SK-N-SH treated with all-trans-retinoic acid at 6 μM for 48 hours (cell line): ENCODE measurements at regions not wholly inside any gene's neighbourhood (a gene's known extent, or its start where the extent isn't known, plus 50 kb on each side); places are given as distances from the start of the nearest gene placed in this dataset.

Experiments
- ARNTL ChIP-seq: fragments of 450-650 bp; formaldehyde crosslinking; IDR thresholded peaks from 2 replicates; pipeline ENCODE4 v1.5.0; 2020; ENCODE audit warnings: low read depth, mild to moderate bottlenecking, moderate library complexity, borderline replicate concordance
- BACH2 ChIP-seq: fragments of 250-450 bp; sonication (Bioruptor Pico); IDR thresholded peaks from 2 replicates; pipeline ENCODE4 v1.9.0; 2021; ENCODE audit warnings: mild to moderate bottlenecking, borderline replicate concordance
- CREB5 ChIP-seq: fragments of 250-450 bp; sonication (Bioruptor Pico); IDR thresholded peaks from 2 replicates; pipeline ENCODE4 v1.5.1; 2020; ENCODE audit warnings: low read depth, mild to moderate bottlenecking, moderate library complexity
- CSRNP3 ChIP-seq: fragments of 250-450 bp; sonication (Bioruptor Pico); IDR thresholded peaks from 2 replicates; pipeline ENCODE4 v1.5.1; 2021; ENCODE audit warnings: mild to moderate bottlenecking, moderate library complexity
- GLIS3 ChIP-seq: fragments of 250-450 bp; sonication (Bioruptor Pico); IDR thresholded peaks from 2 replicates; pipeline ENCODE4 v1.5.0; 2020; ENCODE audit warnings: mild to moderate bottlenecking, moderate library complexity
- OSR1 ChIP-seq: fragments of 250-450 bp; sonication (Bioruptor Pico); IDR thresholded peaks from 2 replicates; pipeline ENCODE4 v1.8.0; 2022; ENCODE audit warnings: moderate library complexity, mild to moderate bottlenecking, inconsistent platforms
- PATZ1 ChIP-seq: fragments of 250-450 bp; sonication (Bioruptor Pico); IDR thresholded peaks from 2 replicates; pipeline ENCODE4 v1.8.0; 2020; ENCODE audit warnings: mild to moderate bottlenecking, moderate library complexity, borderline replicate concordance
- SNAI2 ChIP-seq: fragments of 250-450 bp; sonication (Bioruptor Pico); IDR thresholded peaks from 2 replicates; pipeline ENCODE4 v1.5.0; 2020; ENCODE audit warnings: mild to moderate bottlenecking, moderate library complexity
- TOX ChIP-seq: fragments of 250-450 bp; sonication (Bioruptor Pico); IDR thresholded peaks from 2 replicates; pipeline ENCODE4 v1.8.0; 2021; ENCODE audit warnings: mild to moderate bottlenecking, moderate library complexity, borderline replicate concordance
- TSHZ2 ChIP-seq: fragments of 250-450 bp; sonication (Bioruptor Pico); IDR thresholded peaks from 2 replicates; pipeline ENCODE4 v1.5.0; 2020; ENCODE audit warnings: mild to moderate bottlenecking, moderate library complexity
- ZFP3 ChIP-seq: fragments of 250-450 bp; sonication (Bioruptor Pico); IDR thresholded peaks from 2 replicates; pipeline ENCODE4 v1.5.0; 2020; ENCODE audit warnings: mild to moderate bottlenecking, moderate library complexity
- ZFP30 ChIP-seq: fragments of 450-650 bp; formaldehyde crosslinking; IDR thresholded peaks from 2 replicates; pipeline ENCODE4 v1.5.0; 2022; ENCODE audit warnings: mild to moderate bottlenecking, moderate library complexity
- ZNF8 ChIP-seq: fragments of 450-650 bp; formaldehyde crosslinking; IDR thresholded peaks from 2 replicates; pipeline ENCODE4 v1.5.0; 2020; ENCODE audit warnings: mild to moderate bottlenecking, moderate library complexity

GRCh38 chr1:240000634-240001033 lies 91.0 kb upstream of the FMN2 start:
- TF ChIP-seq CSRNP3 (CRISPR knock-in tag): no peak
- no peak for TF ChIP-seq BACH2 (CRISPR knock-in tag)
- TF ChIP-seq TOX (CRISPR knock-in tag): peak; percentile 87
- TF ChIP-seq GLIS3 (CRISPR knock-in tag): no peak
- no peak for TF ChIP-seq ZFP3
- no peak for TF ChIP-seq TSHZ2 (CRISPR knock-in tag)
- TF ChIP-seq ARNTL (CRISPR knock-in tag): no peak
- TF ChIP-seq ZFP30 (CRISPR knock-in tag): no peak
- no peak for TF ChIP-seq PATZ1 (CRISPR knock-in tag)
- no peak for TF ChIP-seq OSR1 (CRISPR knock-in tag)
- no peak for TF ChIP-seq ZNF8 (CRISPR knock-in tag)
- no peak for TF ChIP-seq CREB5 (CRISPR knock-in tag)
- no peak for TF ChIP-seq SNAI2 (CRISPR knock-in tag)
